ENCODE measurements at regions not wholly inside any gene's neighbourhood (a gene's known extent, or its start where the extent isn't known, plus 50 kb on each side); places are given as distances from the start of the nearest gene placed in this dataset.

GRCh38 chr22:49157529-49158339 lies 669.9 kb downstream of the BRD1 start:
- no peak for DNase-seq (ENCODE audit: low spot score)

GRCh38 chr22:49156662-49157285 lies 670.9 kb downstream of the BRD1 start:
- no peak for DNase-seq (ENCODE audit: low spot score)

- DNase-seq (ENCODE audit: low spot score), result no peak
These were observed 671.7 kb downstream of the BRD1 start for GRCh38 chr22:49155770-49156580.

GRCh38 chr22:49155039-49155769 lies 672.5 kb downstream of the BRD1 start:
- DNase-seq (ENCODE audit: low spot score), result no peak

GRCh38 chr22:49154433-49154832 lies 673.2 kb downstream of the BRD1 start:
- DNase-seq (ENCODE audit: low spot score), result no peak

GRCh38 chr22:49153921-49154320 lies 673.8 kb downstream of the BRD1 start:
- no peak for DNase-seq (ENCODE audit: low spot score)

GRCh38 chr22:49152939-49153770 lies 674.5 kb downstream of the BRD1 start:
- DNase-seq (ENCODE audit: low spot score), result no peak

- DNase-seq (ENCODE audit: low spot score), result no peak
These were observed 675.3 kb downstream of the BRD1 start for GRCh38 chr22:49152127-49152938.

- no peak for DNase-seq (ENCODE audit: low spot score)
These were observed 676.2 kb downstream of the BRD1 start for GRCh38 chr22:49151256-49152126.

- no peak for DNase-seq (ENCODE audit: low spot score)
These were observed 676.9 kb downstream of the BRD1 start for GRCh38 chr22:49150801-49151221.

- no peak for DNase-seq (ENCODE audit: low spot score)
These were observed 677.7 kb downstream of the BRD1 start for GRCh38 chr22:49149721-49150608.

GRCh38 chr22:49148895-49149418 lies 678.7 kb downstream of the BRD1 start:
- no peak for DNase-seq (ENCODE audit: low spot score)

GRCh38 chr22:49147617-49148175 lies 680.0 kb downstream of the BRD1 start:
- no peak for DNase-seq (ENCODE audit: low spot score)

GRCh38 chr22:49147171-49147570 lies 680.5 kb downstream of the BRD1 start:
- DNase-seq (ENCODE audit: low spot score), result no peak

- DNase-seq (ENCODE audit: low spot score), result no peak
These were observed 681.2 kb downstream of the BRD1 start for GRCh38 chr22:49146511-49146910.

- no peak for DNase-seq (ENCODE audit: low spot score)
These were observed 683.9 kb downstream of the BRD1 start for GRCh38 chr22:49143812-49144211.

GRCh38 chr22:49142891-49143290 lies 684.8 kb downstream of the BRD1 start:
- no peak for DNase-seq (ENCODE audit: low spot score)

- no peak for DNase-seq (ENCODE audit: low spot score)
These were observed 685.4 kb downstream of the BRD1 start for GRCh38 chr22:49142296-49142695.

Measured in putamen (tissue), 1 donor.